ENCODE measurements at regions not wholly inside any gene's neighbourhood (a gene's known extent, or its start where the extent isn't known, plus 50 kb on each side); places are given as distances from the start of the nearest gene placed in this dataset.

DNA sequence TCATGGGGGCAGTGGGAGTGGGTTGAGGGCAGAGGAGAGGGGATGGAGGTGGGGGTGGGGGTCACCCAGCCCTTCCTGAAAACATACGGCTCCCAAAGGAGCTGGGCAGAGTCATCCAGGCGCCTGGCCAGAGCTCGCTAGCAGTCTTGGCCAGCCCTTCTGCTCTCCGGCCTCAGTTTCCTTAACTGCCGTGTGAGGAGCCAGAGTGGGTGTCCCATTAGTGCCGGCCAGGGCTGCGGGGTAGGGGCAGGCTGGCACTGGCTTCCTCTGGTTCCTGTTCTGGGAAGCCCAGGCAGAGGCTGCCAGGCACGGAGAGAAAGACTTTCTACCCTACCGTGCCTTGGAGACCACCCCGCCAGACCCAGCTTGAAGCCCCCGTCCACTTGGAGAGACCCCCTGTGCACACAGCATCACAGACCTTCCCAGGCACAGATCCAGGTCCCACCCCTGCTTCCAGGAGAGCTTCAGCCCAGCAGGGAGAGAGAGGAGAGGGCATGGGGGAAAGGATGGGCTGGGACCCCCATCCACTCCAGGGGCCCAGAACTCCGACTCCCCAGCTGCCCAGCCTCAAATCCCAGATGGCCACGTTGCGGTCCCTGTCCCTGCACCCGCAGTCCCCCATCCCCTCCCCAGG lies 93.3 kb downstream of the RFLNA start:
- H3K27ac ChIP-seq, result peak overlapping the region; percentile 88 to 99 (median 97)
- WGBS, 2 donors, result 32 to 43% methylated on average over 15 of the region's 15 CpGs
- DNase-seq (no peak), ATAC-seq (no peak)
- intact Hi-C loops (cut with DNase I), result loop anchor here in 7 of 10 donors (5.0 to 10.0 kb wide), 7 partner anchors 34 to 379 kb away; partner anchors contain the start of gene NCOR2 (in 2 of the 7)
- TF ChIP-seq, protein P1, sequence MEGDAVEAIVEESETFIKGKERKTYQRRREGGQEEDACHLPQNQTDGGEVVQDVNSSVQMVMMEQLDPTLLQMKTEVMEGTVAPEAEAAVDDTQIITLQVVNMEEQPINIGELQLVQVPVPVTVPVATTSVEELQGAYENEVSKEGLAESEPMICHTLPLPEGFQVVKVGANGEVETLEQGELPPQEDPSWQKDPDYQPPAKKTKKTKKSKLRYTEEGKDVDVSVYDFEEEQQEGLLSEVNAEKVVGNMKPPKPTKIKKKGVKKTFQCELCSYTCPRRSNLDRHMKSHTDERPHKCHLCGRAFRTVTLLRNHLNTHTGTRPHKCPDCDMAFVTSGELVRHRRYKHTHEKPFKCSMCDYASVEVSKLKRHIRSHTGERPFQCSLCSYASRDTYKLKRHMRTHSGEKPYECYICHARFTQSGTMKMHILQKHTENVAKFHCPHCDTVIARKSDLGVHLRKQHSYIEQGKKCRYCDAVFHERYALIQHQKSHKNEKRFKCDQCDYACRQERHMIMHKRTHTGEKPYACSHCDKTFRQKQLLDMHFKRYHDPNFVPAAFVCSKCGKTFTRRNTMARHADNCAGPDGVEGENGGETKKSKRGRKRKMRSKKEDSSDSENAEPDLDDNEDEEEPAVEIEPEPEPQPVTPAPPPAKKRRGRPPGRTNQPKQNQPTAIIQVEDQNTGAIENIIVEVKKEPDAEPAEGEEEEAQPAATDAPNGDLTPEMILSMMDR (IDR thresholded peaks at IDR 0.05), result no peak
- peaks cover 0 to 36% (median 15%) of the 10 kb centered on the region in 9 donors for H3K36me3 ChIP-seq
- H3K4me3 ChIP-seq, result peak overlapping the region; percentile 41 to 74 (median 59)
- no peaks in the 10 kb centered on the region for H3K27me3 ChIP-seq
- no peaks in the 10 kb centered on the region for H3K9me3 ChIP-seq
- H3K4me1 ChIP-seq, result peaks cover 55 to 98% (median 84%) of the 10 kb centered on the region in 9 donors

DNA sequence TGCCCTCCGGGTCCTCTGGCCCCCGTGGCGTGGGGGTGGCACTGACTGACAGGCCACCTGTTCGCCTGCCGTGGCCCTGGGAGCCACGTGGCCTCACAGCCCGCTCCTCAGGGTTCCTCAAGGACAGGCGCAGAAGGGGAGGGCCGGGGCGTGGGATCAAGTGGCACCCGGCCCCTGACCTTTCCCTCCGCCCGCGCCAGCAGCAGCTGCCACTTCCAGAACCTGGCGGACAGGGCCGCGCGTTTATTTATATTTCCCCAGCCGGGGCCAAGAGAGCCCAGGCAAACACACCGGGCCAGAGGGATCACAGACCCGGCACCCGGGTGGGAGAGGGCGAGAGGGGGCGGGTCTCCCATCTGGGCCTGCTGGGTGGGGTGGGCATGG lies 92.6 kb downstream of the RFLNA start:
- 48 to 51% methylated on average over 24 of the region's 24 CpGs for WGBS, 2 donors
- H3K27me3 ChIP-seq, result no peaks in the 10 kb centered on the region
- H3K4me1 ChIP-seq, result peaks cover 49 to 98% (median 80%) of the 10 kb centered on the region in 9 donors
- H3K36me3 ChIP-seq, result peaks cover 0 to 43% (median 19%) of the 10 kb centered on the region in 9 donors
- no peaks in the 10 kb centered on the region for H3K9me3 ChIP-seq
- H3K4me3 ChIP-seq, result peak overlapping the region; percentile 41 to 74 (median 59)
- intact Hi-C loops (cut with DNase I), result loop anchor here in 7 of 10 donors (5.0 to 10.0 kb wide), 7 partner anchors 35 to 380 kb away; partner anchors contain the start of gene NCOR2 (in 2 of the 7)
- ATAC-seq (peak in 7 of 8 donors; percentile 4 to 60 (median 39)), DNase-seq (peak; percentile 63 to 76)
- TF ChIP-seq, protein P1 (IDR thresholded peaks at IDR 0.05), result no peak
- peak overlapping the region; percentile 88 to 99 (median 97) for H3K27ac ChIP-seq

DNA sequence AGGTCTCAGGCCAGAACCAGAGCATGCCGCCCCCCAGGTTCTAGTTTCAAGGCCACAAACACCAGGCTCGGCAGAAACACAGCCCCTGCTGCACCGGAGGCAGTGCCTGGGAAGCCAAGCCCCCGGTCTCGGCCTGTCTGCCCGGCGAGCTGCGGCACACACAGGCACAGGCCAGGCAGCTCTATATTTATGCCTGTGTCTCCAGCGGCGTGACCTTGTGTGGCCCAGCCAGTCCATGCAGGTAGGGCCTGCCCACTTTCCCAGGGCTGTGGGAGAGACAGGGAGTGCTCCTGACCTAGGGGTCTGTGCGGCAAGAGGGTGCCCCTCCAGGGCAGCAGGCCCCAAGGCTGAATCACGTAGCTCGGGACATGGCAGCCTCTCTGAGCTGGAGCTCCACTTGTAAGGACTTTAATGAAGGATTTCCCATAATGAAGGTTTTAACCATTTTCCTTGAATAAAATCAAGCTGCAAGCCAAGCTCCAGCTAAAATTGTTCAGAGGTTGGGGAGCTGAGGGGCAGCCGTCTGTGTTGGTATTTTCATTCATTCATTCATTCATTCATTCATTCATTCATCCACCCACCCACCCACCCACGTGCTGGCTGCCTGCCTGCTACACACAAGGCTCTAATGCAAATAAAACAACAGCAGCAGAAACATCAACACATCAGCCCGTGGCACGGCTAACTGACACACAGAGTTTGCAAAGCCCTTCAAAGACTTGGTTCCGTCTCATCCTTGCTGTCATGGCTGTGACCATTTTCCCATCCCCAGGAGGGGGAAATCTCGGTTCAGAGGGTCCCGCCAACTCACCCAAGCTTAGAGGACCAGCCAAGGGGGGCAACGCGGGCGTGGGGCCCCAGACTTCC lies 92.0 kb downstream of the RFLNA start:
- Histone ChIP-seq H3K36me3 (peaks cover 0 to 46% (median 19%) of the 10 kb centered on the region in 9 donors), H3K27me3 (no peaks in the 10 kb centered on the region), H3K4me3 (peak overlapping the region; percentile 41 to 74 (median 59)), H3K9me3 (no peaks in the 10 kb centered on the region), H3K27ac (peak overlapping the region; percentile 88 to 99 (median 97)), H3K4me1 (peaks cover 51 to 98% (median 80%) of the 10 kb centered on the region in 9 donors)
- TF ChIP-seq, protein P1 (IDR thresholded peaks at IDR 0.05), result no peak
- DNase-seq (peak in 1 of 2 donors; percentile 56), ATAC-seq (peak in 6 of 8 donors; percentile 13 to 36 (median 31))
- intact Hi-C loops (cut with DNase I), result loop anchor here in 7 of 10 donors (5.0 to 10.0 kb wide), 7 partner anchors 35 to 380 kb away; partner anchors contain the start of gene NCOR2 (in 2 of the 7)
- WGBS, 2 donors, result 34 to 40% methylated on average over 23 of the region's 23 CpGs

DNA sequence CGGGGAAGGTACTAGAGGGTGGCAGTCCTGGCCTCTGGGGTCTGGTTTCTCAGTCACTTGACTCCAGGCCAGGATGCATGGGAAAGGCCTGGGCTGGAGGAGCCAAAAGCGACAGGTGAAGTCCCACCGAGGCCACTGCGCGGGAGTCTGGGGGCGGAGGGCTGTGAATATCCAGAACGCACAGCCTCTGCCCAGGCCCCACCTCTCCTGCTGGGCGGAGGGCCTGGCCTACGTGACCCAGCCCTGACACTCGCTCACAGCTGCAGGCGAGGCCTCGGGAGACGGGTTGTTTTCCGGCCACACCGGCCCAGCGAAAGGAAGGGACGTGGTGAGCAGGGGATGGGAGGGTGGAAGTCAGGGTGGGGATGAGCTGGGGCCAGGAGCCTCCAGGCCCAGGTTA lies 91.2 kb downstream of the RFLNA start:
- ATAC-seq (peak in 5 of 8 donors; percentile 8 to 24 (median 16)), DNase-seq (peak; percentile 64 to 69)
- Histone ChIP-seq H3K9me3 (no peaks in the 10 kb centered on the region), H3K4me1 (peaks cover 56 to 98% (median 81%) of the 10 kb centered on the region in 9 donors), H3K4me3 (peak overlapping the region in 9 of 10 donors; percentile 52 to 74 (median 59)), H3K36me3 (peaks cover 0 to 42% (median 19%) of the 10 kb centered on the region in 9 donors), H3K27me3 (no peaks in the 10 kb centered on the region), H3K27ac (peak overlapping the region; percentile 83 to 99 (median 97))
- TF ChIP-seq, protein P1 (IDR thresholded peaks at IDR 0.05), result no peak
- WGBS, 2 donors, result 18 to 19% methylated on average over 17 of the region's 17 CpGs
- intact Hi-C loops (cut with DNase I), result loop anchor here in 7 of 10 donors (5.0 to 10.0 kb wide), 7 partner anchors 36 to 381 kb away; partner anchors contain the start of gene NCOR2 (in 2 of the 7)

Data from heart right ventricle (tissue), 16 donors.